B cell (primary cell): ENCODE measurements at regions not wholly inside any gene's neighbourhood (a gene's known extent, or its start where the extent isn't known, plus 50 kb on each side); places are given as distances from the start of the nearest gene placed in this dataset.

Experiments
- EZH2 ChIP-seq: IDR thresholded peaks from 2 replicates; pipeline ENCODE4 v1.6.1; 2012; ENCODE audit warnings: borderline replicate concordance, low read depth, mild to moderate bottlenecking, moderate library complexity, low read length; ENCODE audit not compliant: insufficient read depth, poor library complexity, severe bottlenecking
- TF ChIP-seq, protein P1 (sequence below): fragments of 200-600 bp; IDR thresholded peaks from one replicate; pipeline ENCODE4 v1.8.0; 2022; ENCODE audit warnings: antibody characterized with exemption, mild to moderate bottlenecking

DNA sequence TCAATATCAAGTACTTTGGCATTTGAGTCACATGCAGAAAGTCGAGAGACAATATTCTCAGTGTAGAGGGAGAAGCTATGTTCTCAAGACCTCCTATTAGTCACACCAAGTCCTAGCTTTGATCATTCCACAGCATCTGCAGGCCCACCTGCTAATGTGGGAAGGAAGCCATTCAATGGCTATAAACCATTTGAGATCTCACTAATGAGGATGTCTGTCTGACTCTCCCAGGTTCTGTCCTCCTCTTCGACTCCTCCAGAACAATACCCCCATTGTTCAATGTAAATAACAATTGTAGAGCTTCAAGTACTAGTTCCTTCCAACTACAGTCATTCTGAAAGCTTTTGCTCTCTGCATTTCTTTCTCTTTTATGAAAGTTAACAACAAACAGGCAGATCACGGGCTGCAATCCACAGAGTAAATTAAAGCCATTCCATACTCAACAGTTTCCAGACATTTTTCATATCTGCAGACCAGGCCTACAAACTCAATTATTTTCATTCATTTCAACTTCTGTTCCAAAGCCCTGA, 140.2 kb upstream of the EDNRA start:
- TF ChIP-seq, protein P1, sequence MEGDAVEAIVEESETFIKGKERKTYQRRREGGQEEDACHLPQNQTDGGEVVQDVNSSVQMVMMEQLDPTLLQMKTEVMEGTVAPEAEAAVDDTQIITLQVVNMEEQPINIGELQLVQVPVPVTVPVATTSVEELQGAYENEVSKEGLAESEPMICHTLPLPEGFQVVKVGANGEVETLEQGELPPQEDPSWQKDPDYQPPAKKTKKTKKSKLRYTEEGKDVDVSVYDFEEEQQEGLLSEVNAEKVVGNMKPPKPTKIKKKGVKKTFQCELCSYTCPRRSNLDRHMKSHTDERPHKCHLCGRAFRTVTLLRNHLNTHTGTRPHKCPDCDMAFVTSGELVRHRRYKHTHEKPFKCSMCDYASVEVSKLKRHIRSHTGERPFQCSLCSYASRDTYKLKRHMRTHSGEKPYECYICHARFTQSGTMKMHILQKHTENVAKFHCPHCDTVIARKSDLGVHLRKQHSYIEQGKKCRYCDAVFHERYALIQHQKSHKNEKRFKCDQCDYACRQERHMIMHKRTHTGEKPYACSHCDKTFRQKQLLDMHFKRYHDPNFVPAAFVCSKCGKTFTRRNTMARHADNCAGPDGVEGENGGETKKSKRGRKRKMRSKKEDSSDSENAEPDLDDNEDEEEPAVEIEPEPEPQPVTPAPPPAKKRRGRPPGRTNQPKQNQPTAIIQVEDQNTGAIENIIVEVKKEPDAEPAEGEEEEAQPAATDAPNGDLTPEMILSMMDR = no peak
- no peak for TF ChIP-seq EZH2
